ENCODE measurements at regions not wholly inside any gene's neighbourhood (a gene's known extent, or its start where the extent isn't known, plus 50 kb on each side); places are given as distances from the start of the nearest gene placed in this dataset.
A peak's percentile ranks its signal among the peaks of the same experiment; 100 is the strongest.

DNA sequence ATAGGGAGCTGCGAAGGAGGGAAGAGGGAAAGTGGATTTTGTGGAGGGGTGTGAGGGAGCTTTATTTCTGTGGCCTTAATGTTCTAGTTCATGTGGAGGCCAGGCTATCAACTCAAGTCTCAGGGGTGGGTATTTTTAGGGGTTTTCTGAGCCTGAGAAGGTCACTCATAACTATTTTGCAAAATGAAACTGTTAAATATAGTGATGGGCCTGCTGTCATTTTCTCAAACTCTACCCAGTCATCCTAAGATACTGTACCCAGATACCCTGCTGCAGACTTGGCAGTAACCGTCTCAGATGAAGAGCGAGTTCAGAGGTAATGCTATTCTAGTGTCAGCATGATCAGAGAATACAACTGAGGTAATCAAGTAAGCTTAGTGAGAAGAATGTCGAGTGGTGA, 545.0 kb upstream of the TBL1XR1 start:
- no peak for DNase-seq (ENCODE audit: low read depth in 3 of 3)

DNA sequence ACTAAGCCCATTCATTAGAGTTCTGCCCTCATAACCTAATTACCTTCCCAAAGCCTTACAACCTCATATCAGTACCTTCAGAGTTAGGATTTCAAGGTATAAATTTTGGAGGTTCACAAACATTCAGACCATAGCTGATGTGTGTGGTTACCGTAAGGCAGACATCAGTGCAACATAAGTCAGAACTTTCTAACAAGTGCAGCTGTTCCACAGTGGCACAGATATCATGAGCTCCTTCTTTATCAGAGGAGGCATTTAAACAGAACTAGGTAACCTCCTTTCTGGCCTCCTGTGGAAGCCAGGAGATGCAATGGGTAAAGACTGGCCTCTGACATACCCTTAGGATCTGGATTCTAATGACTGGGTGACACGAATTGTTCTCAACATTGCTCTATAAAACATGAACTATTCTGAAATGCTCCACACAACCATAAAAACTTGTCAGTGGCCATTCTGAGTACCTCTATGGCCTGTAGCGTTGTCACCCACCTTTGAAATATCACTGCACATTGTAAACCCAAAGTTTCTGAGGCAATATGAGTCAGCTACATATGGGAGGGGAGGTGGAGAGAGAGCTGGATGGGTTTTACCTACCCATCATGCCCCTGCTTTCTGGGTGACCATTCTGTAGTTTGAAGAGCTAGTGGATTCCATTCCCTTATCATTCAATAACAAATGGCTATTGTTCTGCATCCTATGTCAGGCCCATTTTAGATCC, 546.0 kb upstream of the TBL1XR1 start:
- no peak for DNase-seq (ENCODE audit: low read depth in 3 of 3)

DNA sequence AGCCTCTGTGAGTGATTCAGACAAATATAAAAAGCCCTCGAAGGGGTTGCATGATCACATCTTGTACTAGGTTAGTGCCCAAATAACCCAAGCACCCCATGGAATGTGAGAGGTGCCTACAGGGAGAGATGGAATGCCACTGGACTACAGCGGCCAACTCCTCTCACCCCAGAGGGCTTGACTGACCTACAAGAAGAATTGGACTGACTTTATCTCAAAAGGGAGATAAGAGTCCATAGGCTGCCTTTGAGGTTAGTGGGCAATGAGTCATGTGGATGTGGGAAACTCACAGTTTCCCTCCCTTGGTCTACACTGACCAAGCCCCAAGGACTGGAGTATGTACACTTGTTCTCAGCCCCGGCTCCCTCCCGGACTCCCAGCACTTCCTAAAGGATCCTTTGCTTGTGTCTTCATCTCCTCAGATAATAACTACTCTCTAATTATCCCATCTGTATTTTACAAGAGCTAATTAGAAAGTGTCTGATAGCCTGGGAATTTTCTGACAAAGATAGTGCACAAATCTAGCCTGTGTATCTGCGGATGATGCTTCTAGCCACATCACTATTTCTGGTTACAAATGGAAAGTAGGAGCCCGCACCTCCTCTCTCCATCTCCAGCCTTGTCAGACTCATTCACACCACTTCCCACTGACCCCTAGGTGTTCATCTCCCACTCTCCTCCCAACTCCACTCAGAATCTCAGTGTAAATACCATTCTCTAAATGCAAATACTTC, 547.8 kb upstream of the TBL1XR1 start:
- no peak for DNase-seq (ENCODE audit: low read depth in 3 of 3)

DNA sequence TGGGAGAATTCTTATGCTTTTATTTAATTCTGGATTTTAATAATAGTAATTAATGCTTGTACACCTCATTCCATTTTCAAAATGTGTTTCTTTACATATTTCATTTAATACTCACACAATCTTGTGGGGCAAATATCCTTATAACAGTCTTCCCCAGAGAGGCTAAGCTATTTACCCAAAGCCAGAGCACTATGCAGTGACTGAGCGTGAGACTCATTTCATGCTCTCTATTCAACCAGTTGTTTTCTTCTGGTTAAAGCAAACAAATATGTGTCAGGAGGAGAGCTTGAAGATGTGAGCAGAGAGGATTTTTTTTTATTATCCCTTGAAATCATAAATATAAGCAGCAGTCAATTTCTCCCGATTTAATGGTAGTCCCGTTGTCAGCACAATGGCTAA, 548.3 kb upstream of the TBL1XR1 start:
- no peak for DNase-seq (ENCODE audit: low read depth in 3 of 3)

DNA sequence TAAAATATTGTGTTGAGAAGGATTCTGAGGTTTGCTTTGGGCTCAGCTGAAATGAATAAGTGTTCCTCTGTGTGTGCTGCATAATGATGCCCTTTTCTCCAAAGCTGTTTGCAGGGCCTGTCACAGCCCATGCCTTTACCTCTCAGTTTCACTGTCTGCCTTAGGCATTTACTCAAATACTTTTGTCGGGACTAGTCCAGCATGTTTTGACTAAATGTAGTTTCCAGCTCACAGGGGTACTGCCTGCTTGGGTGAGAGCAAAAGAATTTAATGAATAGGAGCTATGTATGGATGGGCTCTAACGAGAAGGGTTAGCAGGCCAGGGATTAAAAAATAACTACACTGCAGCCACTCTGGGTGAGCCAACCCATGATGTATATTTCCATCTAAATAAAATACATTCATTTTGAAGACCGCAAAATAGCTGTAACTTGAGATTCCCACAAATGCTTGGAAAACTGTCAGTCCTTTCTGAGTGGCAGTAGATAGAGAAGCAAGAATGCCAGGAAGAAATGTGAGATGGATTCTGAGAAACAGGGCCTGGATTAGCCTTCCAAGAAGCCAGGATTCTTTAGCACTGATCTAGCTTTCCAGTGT, 549.2 kb upstream of the TBL1XR1 start:
- no peak for DNase-seq (ENCODE audit: low read depth in 3 of 3)

DNA sequence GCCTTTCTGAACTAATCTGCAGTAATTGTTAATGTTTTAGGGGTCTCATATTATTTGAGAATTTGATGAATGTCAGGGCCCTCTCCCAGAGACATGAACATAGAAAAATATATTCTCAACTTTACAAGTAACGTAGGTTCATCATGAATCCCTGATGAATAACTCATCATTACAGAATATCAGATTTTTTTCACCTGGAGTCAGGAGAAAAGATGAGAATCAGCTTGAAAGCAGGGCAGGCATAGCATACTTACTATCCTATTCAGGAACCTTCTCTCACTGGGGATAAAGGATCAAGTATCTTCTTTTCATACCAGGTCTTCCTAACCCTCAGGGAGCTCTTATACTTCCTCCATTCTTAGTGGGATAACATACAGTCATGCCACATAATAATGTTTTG, 552.6 kb upstream of the TBL1XR1 start:
- DNase-seq (ENCODE audit: low read depth in 3 of 3) = no peak

DNA sequence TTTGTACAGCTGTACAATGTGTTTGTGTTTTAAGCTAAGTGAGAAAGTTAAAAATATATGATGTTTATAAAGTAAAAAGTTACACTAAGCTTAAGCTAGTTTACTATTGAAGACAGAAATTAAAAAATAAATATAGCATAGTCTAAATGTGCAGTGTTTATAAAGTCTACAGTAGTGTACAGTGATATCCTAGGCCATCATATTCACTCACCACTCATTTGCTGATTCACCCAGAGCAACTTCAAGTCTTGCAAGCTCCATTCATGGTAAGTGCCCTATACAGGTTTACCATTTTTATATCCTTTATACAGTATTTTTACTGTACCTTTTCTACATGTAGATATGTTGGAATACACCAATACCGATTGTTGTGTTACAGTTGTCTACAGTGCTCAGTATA, 553.2 kb upstream of the TBL1XR1 start:
- no peak for DNase-seq (ENCODE audit: low read depth in 3 of 3)

DNA sequence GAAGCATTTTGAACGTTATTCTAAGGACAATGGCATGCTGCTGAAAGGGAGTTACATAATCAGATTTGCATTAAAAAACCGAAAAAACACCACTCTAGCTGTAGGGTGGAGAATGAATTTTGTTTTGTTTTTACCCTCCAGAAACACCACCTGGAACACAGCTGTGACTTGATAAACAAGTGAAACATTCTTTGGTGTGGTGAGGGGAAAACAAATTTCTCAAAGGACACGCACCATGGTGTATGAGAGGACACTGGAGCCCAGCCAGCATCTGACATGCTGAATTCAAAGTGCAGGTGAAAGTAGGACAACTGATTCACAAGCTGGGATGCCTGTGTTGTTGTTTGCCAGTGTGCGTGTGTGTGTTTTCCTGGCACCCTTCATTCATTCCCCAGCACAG, 554.5 kb upstream of the TBL1XR1 start:
- DNase-seq (ENCODE audit: low read depth in 3 of 3) = no peak

DNA sequence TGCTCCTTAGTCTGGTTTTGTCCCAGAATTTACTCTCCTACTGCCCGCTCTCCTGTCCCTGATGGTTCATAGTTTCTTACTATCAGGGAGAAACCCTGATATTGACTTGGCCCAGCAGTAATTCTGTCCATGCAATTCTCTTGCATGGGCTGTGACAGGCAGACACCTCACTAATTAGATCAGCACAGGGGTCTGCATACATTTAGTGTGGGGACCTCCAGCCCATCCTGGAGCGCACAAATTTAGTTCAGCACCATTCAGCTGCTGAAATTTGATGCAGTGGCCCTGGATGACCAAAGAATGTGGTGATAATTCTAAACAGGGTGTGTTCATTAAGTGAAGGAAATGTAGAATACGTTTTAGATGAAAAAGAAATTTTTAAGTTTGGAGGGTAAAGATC, 555.5 kb upstream of the TBL1XR1 start:
- DNase-seq (ENCODE audit: low read depth in 3 of 3) = no peak

DNA sequence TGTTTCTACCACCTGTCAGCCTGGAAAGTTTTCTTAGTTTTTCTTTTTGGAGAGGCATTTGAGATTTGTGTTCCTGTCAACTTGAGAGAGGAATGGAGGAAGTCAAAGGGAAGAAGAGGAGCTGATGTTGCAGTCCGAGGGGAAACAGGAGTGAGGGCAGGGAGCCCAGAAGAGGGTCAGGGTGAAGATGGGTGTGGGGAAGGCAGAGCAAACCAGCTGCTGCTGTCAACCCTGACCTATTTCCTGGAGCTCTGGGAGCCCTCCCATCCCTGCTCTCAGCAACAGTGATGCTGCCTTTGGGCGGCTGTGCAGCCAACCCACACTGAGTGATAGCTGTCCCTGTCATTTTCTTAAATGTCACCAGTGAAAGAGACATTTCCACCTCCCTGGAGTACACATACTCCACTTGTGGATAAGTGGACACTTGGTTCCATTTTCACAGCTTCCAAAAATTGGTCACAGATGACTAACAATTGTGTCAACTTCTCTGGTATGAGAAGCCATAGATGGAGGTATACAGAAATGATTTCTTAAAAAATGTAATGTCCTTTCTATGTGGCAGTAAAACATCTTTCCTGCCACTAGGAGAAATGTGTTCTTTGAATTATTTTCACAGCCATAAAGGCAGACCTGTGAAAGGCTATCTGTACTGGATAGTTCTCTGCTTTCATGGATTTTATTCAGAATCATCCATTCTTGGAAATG, 556.3 kb upstream of the TBL1XR1 start:
- no peak for DNase-seq (ENCODE audit: low read depth in 3 of 3)

DNA sequence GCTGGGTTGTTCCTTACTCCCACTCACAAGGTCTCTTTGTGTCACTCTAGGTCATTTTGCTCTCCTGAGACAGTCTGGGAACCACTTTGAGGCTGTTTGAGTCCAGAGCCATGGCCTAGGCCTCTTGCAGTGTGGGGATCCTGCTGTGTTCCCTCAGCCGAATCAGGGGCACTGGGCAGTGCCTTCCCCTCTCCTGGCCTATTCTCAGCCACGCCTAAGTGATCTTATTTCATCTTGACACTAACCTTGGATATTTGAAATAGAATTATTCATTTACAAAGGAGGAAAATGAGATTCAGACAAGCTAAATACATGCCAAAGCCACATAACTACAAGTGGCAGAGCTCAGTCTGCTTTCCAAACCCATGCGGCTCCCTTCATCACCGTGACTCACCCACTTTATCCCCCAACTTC, 557.2 kb upstream of the TBL1XR1 start:
- no peak for DNase-seq (ENCODE audit: low read depth in 3 of 3)

DNA sequence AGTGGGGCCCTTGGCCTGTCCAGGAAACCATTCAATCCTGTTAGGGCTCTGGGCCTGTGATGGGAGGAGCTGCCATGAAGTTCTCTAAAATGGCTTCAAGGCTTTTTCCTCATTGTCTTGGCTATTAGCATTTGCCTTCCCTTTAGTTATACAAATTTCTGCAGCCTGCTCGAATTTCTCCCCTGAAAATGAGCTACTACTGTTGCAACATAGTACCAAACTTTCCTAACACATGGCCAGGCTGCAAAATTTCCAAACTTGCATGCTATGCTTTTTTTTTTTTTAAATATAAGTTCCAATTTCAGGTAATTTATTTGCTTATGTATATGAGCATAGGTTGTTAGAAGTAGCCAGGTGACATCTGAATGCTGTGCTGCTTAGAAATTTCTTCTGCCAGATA, 560.8 kb upstream of the TBL1XR1 start:
- no peak for DNase-seq (ENCODE audit: low read depth in 3 of 3)

DNA sequence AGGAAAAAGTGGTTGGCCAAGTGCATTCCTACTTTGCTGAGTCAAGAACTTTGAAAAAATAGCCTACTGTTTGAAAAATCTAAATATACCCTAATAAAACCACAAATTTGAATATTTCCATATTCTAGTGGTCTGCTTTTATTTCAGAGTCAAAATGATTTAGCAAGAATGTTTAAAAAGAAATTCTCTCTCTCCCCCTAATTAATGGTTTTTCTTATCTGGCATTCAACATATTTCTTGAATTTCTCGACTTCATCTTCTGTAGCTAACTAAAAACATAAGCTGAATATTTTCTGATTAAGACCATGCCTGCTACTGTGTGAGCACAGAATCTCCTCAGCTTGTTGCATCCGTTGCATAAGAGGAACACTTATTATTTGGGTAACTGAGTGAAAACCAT, 563.5 kb upstream of the TBL1XR1 start:
- no peak for DNase-seq (ENCODE audit: low read depth in 3 of 3)

DNA sequence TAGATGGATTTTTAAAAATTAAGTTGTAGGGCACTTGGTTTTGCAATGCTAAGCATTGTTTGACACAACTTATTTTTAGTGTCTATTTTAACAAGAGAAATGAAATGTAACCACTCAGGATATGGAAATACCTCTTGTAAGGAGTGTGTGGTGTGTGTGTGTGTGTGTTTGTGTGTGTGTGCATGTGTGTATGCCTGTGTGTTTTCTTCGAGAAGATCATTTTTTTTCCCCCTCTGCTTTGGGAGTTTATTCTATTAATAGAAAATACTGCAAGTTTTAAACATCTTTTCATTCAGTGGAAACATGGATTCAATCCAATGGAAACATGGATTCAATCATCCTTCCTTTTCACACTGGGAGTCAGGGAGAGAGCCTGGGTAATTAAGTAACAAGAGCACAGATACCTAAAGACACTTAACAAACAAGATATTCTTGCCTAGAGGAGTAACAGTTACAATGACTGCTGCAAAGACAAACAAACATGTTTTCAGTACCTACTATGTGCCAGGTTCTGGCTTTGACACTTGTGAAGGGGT, 567.2 kb upstream of the TBL1XR1 start:
- DNase-seq (ENCODE audit: low read depth in 3 of 3) = no peak

DNA sequence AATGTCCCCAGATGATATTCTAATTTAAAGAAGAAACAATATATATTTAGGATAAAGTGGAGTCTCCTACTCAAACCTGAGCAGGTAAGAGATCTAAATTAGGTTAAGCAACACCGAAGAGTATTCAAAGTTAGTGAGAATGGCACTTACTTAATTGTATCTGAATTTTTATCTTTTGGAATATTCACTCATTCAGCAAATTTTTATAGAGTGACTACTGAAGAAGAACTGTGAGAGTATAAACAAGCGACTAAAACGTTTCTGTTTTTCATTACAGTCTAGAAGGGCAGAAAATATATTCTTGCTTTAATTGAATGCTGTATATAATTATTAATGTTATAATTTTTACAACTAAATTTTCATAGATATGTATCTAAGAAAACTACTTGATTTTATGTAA, 567.7 kb upstream of the TBL1XR1 start:
- no peak for DNase-seq (ENCODE audit: low read depth in 3 of 3)

DNA sequence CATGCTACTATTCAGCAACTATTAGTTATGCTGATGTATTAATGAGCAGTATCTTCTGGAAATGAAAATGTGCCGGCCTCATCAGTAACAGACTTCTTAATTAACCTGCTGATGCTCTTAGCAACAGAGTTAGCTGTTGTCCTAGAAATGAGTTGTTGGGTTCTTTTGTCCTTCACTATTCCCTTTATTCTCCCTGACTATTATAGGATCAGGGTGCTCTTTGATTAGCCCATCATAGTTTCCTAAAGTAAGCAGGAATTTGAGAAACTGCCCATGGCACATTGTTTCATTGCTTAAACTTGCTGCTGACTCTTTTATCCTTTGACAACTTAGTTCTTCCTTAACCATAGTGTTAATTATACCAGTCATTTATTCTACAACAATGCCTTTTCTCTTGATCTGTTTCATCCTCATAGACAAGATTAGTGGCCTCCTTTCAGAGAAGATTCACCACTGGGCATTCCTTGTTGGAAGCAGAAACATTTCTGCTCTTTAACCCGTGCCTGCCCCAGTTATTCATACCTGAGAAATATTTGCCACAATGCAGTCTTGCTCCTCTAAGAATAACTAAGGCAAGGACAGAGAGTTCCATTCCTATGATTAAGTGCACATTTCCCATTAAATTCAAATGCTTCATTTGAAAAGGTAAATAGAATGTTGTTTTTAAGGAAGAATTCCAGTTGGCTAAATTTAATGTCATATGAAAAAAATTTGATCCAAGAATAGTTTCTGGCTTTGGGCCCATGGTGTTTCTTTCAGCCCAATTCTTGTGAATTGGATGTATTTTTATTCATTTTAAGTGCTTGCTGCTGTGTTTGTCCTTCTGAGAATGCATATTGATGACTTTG, 573.3 kb upstream of the TBL1XR1 start:
- DNase-seq (ENCODE audit: low read depth in 3 of 3) = no peak

DNA sequence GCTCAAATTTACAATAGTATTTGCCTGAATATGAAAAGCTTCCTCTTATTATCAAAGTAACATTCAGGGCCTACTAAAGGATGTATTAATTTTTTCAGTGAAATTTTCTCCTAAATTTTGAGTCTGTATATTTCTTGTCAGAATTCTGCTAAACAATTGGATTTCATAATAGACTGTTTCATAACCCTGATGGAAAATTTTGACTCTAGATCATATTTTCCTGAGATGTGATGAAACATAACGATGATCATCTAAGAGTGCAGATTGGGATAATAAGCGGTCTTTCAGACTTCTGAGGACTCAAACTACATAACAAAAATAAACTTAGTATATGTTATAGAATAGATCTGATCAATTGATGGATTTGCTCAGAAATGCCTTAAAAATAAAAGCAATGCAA, 574.5 kb upstream of the TBL1XR1 start:
- no peak for DNase-seq (ENCODE audit: low read depth in 3 of 3)

DNA sequence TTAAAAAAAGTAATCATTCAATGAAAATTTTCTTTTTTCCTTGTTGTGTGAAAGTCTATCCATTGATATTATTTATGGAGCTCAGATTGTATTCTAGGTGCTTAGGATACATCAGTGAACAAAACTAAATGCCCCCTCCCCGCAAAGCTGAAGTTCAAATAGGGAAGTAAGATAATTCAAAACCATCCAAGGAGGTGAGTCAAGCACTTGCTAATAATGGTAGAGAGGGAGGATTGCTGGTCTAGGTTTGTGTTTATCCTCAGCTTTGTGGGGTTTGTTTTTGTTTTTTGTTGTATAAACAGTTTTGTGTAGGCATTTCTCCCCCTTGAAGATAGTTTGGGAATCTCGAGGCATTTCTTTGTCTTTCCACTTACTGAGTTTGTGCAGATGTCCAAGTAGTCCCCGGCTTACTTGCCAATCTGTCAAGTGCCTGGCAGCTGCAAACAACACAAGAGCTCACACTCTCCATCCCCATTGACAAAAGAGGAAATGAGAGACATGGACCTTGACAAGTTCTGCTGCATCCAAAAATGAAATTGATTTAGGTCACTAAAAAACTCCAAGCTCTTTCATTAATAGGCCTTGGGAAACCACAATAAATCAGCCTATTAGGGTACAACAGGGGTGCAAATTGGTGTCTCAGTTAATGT, 575.8 kb upstream of the TBL1XR1 start:
- DNase-seq (ENCODE audit: low read depth in 3 of 3) = no peak

DNA sequence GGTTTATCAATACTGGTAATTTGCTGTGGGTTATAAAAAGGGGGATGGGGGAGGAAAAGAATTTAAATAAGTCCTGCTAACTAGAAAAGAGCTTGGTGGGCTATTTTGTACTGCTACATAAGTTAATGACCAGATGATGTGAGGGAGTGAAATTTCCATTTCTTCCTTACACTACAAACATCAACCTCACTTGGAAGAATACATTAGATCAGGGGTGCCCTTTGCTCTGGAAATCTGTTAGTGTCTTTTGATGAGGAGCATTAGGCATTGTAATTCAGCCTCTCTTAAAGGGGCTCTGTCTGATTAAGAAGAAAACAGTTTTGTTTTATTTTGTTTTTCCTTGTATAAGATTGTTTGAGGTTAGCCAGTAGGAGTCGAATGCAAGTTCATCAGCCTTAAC, 576.4 kb upstream of the TBL1XR1 start:
- DNase-seq (ENCODE audit: low read depth in 3 of 3) = no peak

DNA sequence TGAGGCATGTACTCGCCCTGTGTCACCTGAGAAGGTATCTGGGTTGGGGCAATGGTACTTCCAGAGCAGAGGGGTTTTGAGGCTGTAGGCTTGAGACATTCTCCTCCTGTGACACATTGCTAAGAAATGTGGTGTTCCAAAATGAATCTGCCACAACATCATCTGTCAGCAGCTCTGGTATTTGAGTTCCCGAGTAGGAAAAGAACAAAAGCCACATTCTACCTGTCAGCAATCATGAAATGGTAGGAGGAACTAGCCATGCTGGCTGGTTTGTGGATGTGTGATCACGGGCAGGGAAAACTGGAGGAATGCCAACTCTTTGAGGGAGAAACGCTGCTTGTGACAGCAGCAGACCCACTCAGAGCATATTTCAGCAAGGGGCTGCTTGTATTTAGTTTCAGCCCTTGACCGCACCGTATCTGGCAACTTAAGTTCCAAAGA, 579.4 kb upstream of the TBL1XR1 start:
- DNase-seq (ENCODE audit: low read depth in 3 of 3) = no peak

DNA sequence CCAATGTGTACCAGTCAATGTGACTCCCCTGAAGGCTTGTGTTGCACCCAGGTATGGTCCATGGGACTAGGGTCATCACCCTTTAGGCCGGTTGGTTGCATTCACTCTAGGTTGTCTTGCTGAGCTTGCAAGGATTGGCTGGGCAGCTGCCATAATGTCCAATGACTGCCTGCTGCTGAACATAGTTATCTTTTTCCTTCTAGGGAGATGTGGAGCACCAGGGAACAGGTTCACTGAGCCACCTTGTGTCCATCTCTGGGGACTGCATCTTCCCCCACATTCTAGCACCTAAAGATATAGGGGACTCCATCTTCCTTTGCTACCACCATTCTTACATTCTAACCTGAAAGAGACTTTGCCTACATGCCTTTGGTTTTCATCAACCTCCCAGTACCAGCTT, 580.4 kb upstream of the TBL1XR1 start:
- peak; percentile 23 to 27 (median 24) for DNase-seq (ENCODE audit: low read depth in 3 of 3)
